Esophagus squamous epithelium (tissue), 4 donors: ENCODE measurements at regions not wholly inside any gene's neighbourhood (a gene's known extent, or its start where the extent isn't known, plus 50 kb on each side); places are given as distances from the start of the nearest gene placed in this dataset.

ENCODE experiments used
- POLR2A ChIP-seq, 4 donors: fragments of 450-650 bp; IDR thresholded peaks; one replicate each; pipeline ENCODE4 v1.6.1; 2017; ENCODE audit warnings: antibody characterized with exemption in 4 of 4, mild to moderate bottlenecking in 4 of 4, moderate library complexity in 3 of 4
- TF ChIP-seq, protein P1 (sequence below), 6 experiments: fragments of 450-650 bp in 4 of 6; fragments of 200-600 bp in 2 of 6; sonication (generic) in 2 of 6; IDR thresholded peaks; one replicate each; pipeline ENCODE4 v1.5.1; 2016 to 2019; ENCODE audit warnings: antibody characterized with exemption in 6 of 6, mild to moderate bottlenecking in 4 of 6, moderate library complexity in 4 of 6

GRCh38 chr18:79603321-79604204, 76.0 kb upstream of the CTDP1 start:
- TF ChIP-seq, protein P1, sequence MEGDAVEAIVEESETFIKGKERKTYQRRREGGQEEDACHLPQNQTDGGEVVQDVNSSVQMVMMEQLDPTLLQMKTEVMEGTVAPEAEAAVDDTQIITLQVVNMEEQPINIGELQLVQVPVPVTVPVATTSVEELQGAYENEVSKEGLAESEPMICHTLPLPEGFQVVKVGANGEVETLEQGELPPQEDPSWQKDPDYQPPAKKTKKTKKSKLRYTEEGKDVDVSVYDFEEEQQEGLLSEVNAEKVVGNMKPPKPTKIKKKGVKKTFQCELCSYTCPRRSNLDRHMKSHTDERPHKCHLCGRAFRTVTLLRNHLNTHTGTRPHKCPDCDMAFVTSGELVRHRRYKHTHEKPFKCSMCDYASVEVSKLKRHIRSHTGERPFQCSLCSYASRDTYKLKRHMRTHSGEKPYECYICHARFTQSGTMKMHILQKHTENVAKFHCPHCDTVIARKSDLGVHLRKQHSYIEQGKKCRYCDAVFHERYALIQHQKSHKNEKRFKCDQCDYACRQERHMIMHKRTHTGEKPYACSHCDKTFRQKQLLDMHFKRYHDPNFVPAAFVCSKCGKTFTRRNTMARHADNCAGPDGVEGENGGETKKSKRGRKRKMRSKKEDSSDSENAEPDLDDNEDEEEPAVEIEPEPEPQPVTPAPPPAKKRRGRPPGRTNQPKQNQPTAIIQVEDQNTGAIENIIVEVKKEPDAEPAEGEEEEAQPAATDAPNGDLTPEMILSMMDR (IDR thresholded peaks at IDR 0.05): no peak
- no peak for TF ChIP-seq POLR2A (IDR thresholded peaks at IDR 0.05)
